AG10803 (cell line): ENCODE measurements at regions not wholly inside any gene's neighbourhood (a gene's known extent, or its start where the extent isn't known, plus 50 kb on each side); places are given as distances from the start of the nearest gene placed in this dataset.
"Not testable (repeated sequence)": the region's sequence is repeated elsewhere in the genome, so short reads cannot be mapped to it uniquely, and the experiment has no call there.

Experiments used
- DNase-seq: peaks from one replicate; pipeline ENCODE4 v3.0.0; 2010; ENCODE audit warnings: low read depth
- H3K4me3 ChIP-seq: 2 replicates; pipeline ENCODE4 v1.5.1; 2011; ENCODE audit warnings: mild to moderate bottlenecking, low read length, control low read depth
- TF ChIP-seq, protein P1 (sequence below): conservative IDR thresholded peaks from 2 replicates; pipeline ENCODE4 v1.5.1; 2011; ENCODE audit warnings: mild to moderate bottlenecking, low read length, control low read depth, inconsistent platforms

DNA sequence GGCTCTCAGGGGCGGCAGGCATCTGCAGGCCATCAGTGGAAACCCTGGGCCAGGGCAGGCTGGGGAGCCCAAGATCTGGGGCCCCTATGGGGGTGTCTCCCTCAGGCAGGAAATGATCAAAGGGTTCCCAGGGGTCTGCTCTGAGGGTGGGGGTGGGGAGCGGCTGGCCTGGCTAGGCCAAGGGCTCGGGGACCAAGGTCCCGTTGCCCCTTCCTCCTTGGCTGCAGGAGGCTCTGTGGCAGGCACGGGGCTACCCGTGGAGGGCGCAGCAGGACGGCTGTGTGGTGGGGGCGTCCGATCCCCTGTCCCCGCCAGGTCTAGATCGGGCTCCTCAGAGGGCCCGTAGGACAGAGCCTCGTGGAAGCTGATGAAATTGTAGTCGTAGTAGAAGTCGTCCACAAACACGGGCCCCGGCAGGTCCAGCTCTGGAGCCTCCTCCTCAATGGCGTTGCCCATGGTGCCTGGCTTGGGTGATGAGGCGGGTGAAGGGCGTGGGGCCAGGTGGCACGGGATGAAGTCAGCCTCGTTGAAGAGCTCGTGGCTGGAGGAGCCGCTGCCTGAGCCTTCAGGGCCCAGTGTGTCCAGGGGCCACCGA is 117.8 kb upstream of the AKAP13 start:
- not testable (repeated sequence) for H3K4me3 ChIP-seq, DNase-seq

DNA sequence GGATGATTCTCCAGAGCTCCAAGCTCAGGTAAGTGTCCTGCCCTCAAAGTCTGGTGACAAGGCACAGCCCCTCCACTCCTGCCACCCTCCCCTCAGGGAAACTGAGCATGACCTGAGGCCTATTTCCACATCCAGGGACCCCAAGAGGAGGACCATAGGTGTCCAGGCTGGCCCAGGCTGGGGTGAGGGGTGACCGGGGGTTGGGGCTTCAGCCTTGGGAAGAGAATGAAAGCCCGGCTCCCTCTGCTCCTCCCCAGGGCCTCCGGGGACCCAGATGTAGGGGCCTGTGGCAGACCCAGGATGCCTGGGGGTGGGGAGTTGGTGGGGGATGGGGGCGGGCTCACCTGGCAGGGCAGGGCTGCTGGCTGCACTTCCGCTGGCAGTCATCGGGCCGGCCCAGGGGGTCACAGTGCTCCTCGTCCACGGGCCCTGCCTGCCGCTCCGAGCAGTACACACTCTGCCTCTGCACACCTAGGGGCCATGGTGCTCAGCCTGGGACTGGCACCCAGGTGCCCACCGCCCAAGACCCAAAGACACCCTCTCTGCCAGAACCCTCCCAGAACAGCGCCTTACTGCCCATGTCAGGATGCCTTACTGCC is 116.5 kb upstream of the AKAP13 start:
- H3K4me3 ChIP-seq, DNase-seq: not testable (repeated sequence)

DNA sequence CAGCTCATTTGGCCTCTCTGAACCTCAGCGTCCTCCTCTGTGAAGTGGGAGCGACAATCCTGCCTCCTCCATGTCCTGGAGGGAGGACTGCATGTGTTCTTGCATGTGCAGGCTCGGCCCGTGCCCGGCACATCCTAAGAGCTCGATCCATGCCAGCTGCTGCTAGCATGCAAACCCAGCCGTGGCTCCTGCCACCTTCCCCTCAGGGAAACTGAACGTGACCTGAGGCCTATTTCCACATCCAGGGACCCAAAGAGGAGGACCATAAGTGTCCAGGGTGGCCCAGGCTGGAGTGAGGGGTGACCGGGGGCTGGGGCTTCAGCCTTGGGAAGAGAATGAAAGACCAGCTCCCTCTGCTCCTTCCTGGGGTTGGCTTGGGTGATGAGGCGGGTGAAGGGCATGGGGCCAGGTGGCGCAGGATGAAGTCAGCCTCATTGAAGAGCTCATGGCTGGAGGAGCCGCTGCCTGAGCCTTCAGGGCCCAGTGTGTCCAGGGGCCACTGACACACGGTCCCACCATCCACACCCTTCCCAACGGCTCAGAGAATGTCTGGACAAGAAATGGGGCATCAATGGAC is 115.7 kb upstream of the AKAP13 start:
- DNase-seq, H3K4me3 ChIP-seq: not testable (repeated sequence)

DNA sequence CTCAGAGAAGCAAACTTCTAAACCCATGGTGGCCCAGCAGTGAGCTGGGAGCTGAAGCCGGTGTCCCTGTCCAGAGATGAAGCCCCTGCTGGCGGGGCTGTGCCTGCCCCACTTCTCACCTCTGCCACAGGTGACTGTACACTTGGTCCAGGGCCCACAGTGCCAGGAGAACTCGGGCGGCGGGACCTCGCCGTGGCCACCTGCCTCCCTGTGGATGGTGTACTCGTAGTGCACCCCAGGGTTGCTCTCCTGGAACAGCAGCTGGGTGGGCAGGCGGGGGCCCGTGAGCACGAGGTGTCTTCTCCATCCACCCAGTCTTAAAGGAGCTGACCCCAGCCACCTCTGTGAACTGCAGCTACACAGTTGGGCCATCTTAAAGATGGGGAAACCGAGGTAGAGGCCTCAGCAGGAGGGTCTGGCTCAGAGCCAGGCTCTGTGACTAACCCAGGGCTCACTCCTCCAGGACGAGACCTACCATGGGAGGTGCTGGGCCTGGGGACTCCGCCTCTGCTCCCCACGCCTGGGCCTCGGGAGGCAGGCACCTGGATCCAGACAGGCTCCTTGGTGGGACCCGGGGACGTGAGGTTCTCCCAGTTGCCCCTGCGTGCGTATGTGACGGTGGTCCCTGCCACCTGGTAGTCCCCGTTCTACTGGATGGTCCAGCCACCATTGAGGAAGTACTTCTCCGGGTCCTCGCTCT is 113.1 kb upstream of the AKAP13 start:
- DNase-seq, H3K4me3 ChIP-seq: not testable (repeated sequence)

DNA sequence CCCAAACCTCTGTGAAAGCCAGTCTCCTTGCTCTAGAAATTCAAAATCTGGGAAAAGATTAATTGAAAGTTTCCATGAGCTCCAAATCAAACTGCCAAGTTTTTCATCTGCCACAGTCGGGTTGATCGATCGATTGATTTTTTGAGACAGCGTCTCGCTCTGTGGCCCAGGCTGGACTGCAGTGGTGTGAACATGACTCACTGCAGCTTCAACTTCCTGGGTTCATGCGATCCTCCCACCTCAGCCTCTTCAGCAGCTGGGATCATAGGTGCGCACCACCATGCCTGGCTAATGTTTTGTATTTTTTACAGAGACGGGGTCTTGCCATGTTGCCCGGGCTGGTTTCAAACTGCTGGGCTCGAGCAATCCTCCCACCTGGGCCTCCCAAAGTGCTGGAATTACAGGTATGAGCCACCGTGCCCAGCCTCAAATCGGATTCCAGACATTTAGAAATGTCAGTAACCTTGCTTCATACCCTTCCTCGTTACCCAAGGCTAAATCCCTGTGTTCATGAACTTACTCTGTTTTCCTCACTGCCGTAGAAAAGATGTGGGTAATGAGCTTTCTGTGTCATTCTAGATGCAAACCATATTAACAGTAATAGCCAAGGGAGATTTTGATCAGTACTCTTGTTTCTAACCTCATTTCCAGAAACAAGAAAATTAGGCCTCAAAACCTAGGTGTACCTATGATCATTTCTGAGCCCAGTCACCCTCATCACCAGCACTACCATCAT is 105.9 kb upstream of the AKAP13 start:
- DNase-seq, result no peak
- TF ChIP-seq, protein P1, sequence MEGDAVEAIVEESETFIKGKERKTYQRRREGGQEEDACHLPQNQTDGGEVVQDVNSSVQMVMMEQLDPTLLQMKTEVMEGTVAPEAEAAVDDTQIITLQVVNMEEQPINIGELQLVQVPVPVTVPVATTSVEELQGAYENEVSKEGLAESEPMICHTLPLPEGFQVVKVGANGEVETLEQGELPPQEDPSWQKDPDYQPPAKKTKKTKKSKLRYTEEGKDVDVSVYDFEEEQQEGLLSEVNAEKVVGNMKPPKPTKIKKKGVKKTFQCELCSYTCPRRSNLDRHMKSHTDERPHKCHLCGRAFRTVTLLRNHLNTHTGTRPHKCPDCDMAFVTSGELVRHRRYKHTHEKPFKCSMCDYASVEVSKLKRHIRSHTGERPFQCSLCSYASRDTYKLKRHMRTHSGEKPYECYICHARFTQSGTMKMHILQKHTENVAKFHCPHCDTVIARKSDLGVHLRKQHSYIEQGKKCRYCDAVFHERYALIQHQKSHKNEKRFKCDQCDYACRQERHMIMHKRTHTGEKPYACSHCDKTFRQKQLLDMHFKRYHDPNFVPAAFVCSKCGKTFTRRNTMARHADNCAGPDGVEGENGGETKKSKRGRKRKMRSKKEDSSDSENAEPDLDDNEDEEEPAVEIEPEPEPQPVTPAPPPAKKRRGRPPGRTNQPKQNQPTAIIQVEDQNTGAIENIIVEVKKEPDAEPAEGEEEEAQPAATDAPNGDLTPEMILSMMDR, result no peak
- H3K4me3 ChIP-seq, result no peak overlapping the region

DNA sequence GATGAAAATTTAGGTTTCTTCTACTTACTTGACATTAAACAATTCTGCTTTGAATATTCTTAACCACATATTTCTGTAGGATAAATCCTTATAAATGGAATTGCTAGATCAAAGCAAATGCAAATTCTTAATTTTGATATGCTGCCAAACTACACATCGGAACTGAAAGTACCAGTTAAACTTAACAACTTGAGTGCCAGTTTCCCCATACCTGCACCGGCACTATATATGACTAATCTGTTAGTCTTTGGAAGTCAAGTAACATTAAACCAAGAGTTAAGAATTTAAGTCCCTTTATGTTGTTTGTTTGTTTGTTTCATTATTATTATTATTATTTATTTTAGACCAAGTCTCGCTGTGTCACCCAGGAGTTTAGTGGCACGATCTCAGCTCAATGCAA is 103.9 kb upstream of the AKAP13 start:
- DNase-seq, result no peak
- TF ChIP-seq, protein P1, result no peak
- H3K4me3 ChIP-seq, result no peak overlapping the region

DNA sequence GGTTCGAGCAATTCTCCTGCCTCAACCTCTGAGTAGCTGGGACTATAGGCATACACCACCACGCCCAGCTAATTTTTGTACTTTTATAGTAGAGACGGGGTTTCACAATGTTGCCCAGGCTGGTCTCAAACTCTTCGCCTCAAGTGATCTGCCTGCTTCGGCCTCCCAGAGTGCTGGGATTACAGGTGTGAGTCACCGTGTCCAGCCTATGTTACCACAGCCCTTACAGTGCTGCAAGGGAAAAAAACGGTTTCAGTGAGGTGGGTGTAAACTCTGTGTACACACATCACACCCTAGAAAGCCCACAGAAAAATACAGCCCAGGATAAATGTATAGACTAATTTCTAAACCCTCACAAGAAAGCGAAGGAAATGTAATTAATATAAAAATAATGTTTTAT is 103.5 kb upstream of the AKAP13 start:
- DNase-seq, result no peak
- TF ChIP-seq, protein P1, result no peak
- no peak overlapping the region for H3K4me3 ChIP-seq

DNA sequence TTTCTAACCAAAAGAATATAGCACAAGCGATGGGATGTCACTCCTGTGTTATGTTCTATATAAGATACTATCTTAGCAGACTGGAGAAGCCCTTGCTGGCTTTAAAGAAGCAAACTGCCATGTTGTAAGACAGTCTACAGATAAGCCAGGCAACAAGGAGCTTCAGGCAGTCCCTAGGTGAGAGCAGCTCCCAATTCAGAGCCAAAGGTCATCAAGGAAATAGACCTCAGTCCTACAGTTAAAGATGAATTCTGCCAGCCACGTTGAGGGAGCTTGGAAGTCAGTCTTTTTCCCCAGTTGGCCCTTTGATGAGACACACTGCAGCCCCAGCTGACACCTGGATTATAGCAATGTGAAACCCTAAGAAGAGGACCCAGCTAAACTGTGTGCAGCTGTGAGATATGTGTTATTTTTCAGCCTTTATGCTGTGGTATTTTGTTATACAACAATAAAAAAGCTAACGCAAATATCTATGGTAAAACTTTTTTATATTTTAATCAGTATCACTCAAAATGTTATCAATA is 102.5 kb upstream of the AKAP13 start:
- DNase-seq, result no peak
- no peak overlapping the region for H3K4me3 ChIP-seq
- TF ChIP-seq, protein P1, result no peak

DNA sequence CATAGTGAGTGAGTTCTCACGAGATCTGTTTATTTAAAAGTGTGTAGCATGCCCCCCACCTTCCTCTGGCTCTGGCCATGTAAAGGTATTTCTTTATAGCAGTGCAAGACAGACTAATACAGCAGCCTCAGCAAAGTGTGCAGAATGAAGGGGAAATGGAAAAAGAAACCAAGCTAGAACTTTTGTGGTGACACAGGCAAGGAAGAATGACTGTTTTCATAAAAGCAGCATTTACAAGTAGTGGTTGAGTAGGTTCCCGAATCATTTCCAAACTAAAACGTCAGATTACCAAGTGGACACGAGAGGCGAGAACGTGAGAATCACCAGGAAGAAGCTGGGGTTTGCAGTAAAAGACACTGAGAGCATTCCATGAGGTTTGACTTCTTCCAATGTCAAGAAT is 100.2 kb upstream of the AKAP13 start:
- no peak overlapping the region for H3K4me3 ChIP-seq
- TF ChIP-seq, protein P1, result no peak
- no peak for DNase-seq
